Endothelial cell of umbilical vein (primary cell): ENCODE measurements at regions not wholly inside any gene's neighbourhood (a gene's known extent, or its start where the extent isn't known, plus 50 kb on each side); places are given as distances from the start of the nearest gene placed in this dataset.

Experiments used
- BruUV-seq: library from RNA; stranded (reverse); fragments of 400-500 nt; replicated peaks from 2 replicates; lab custom pipeline; 2021; lab: Mats Ljungman, UMichigan
- CTCF ChIA-PET: fragments of 300-600, 350-600 bp; sonication (Branson Sonifier 250); formaldehyde crosslinking; loops from one replicate; lab custom pipeline; 2021; ENCODE audit warnings: antibody characterized with exemption, inconsistent platforms; lab: Charles Lee
- POLR2A ChIA-PET: fragments of 300-600, 350-600 bp; sonication (Branson Sonifier 250); formaldehyde crosslinking; loops from one replicate; lab custom pipeline; 2021; ENCODE audit warnings: antibody characterized with exemption, inconsistent platforms; lab: Charles Lee
- DNase-seq: peaks from one replicate; pipeline ENCODE4 v3.0.0-alpha.2; 2011; ENCODE audit warnings: low read depth, low spot score
- FAIRE-seq: peaks from 2 replicates; lab custom pipeline; 2011; peaks lifted over from hg19 to GRCh38; lab: Jason Lieb, UNC
- H2AFZ ChIP-seq: 2 replicates; pipeline ENCODE4 v1.6.0; 2012; ENCODE audit warnings: low read depth, low read length, control low read depth, inconsistent platforms
- H3K27ac ChIP-seq: 2 replicates; pipeline ENCODE4 v1.5.1; 2011; ENCODE audit warnings: low read depth, mild to moderate bottlenecking, control low read depth, low read length, moderate library complexity; ENCODE audit not compliant: insufficient read depth
- H3K27me3 ChIP-seq, 2 experiments: 2 replicates each; pipeline versions ENCODE4 v1.6.0 to v1.6.1; 2011; ENCODE audit warnings: low read length in 2 of 2, mixed read lengths in 1 of 2; ENCODE audit not compliant: control insufficient read depth in 2 of 2, insufficient read depth in 2 of 2
- H3K36me3 ChIP-seq, 2 experiments: 2 replicates in 1 of 2; 3 replicates in 1 of 2; pipeline ENCODE4 v1.5.1; 2011; ENCODE audit warnings: low read length in 2 of 2, mild to moderate bottlenecking in 1 of 2, moderate library complexity in 1 of 2; ENCODE audit not compliant: control insufficient read depth in 2 of 2, insufficient read depth in 2 of 2; ENCODE audit errors: extremely low read depth in 1 of 2
- H3K4me1 ChIP-seq: 3 replicates; pipeline ENCODE4 v1.5.1; 2011; ENCODE audit warnings: mild to moderate bottlenecking, low read length; ENCODE audit not compliant: control insufficient read depth, insufficient read depth; ENCODE audit errors: extremely low read depth
- H3K4me2 ChIP-seq: 2 replicates; pipeline ENCODE4 v1.6.1; 2011; ENCODE audit warnings: low read length, control low read depth, mixed read lengths; ENCODE audit not compliant: insufficient read depth
- H3K4me3 ChIP-seq, 3 experiments: fragments of 200-600 bp in 1 of 3; sonication (generic), shearing (Covaris generic) in 1 of 3; replicated peaks in 1 of 3; 2 replicates each; pipeline ENCODE4 v1.5.1; 2011 to 2016; ENCODE audit warnings: control low read depth in 3 of 3, low read length in 3 of 3, mild to moderate bottlenecking in 2 of 3, inconsistent platforms in 1 of 3, low read depth in 1 of 3, moderate library complexity in 1 of 3; ENCODE audit not compliant: insufficient read depth in 1 of 3
- H3K79me2 ChIP-seq: 2 replicates; pipeline ENCODE4 v1.6.0; 2012; ENCODE audit warnings: low read length, inconsistent platforms; ENCODE audit not compliant: control insufficient read depth, insufficient read depth
- H3K9ac ChIP-seq: replicated peaks from 2 replicates; pipeline ENCODE3; 2011; ENCODE audit warnings: low read length, control low read depth; ENCODE audit not compliant: insufficient read depth; ENCODE audit errors: extremely low read depth
- H3K9me1 ChIP-seq: replicated peaks from 3 replicates; pipeline ENCODE4 v1.6.0; 2011; ENCODE audit warnings: mild to moderate bottlenecking, low read length; ENCODE audit not compliant: control insufficient read depth, insufficient read depth; ENCODE audit errors: extremely low read depth
- H3K9me3 ChIP-seq: replicated peaks from 2 replicates; pipeline ENCODE4 v1.5.1; 2012; ENCODE audit warnings: low read length, inconsistent platforms; ENCODE audit not compliant: control insufficient read depth, insufficient read depth
- H4K20me1 ChIP-seq: replicated peaks from 2 replicates; pipeline ENCODE3; 2011; ENCODE audit warnings: mild to moderate bottlenecking, low read length; ENCODE audit not compliant: control insufficient read depth, insufficient read depth; ENCODE audit errors: extremely low read depth
- EZH2 ChIP-seq: IDR thresholded peaks from 2 replicates; pipeline ENCODE4 v1.6.1; 2012; ENCODE audit warnings: borderline replicate concordance, low read depth, mild to moderate bottlenecking, moderate library complexity, low read length, inconsistent platforms; ENCODE audit not compliant: severe bottlenecking
- FOS ChIP-seq: IDR thresholded peaks from 2 replicates; pipeline ENCODE4 v1.6.1; 2011; ENCODE audit warnings: mild to moderate bottlenecking, low read length, moderate library complexity, borderline replicate concordance; ENCODE audit not compliant: insufficient read depth
- GATA2 ChIP-seq: IDR thresholded peaks from 2 replicates; pipeline ENCODE4 v1.7.0; 2011; ENCODE audit warnings: low read depth, mild to moderate bottlenecking, moderate library complexity, mixed read lengths, low read length; ENCODE audit not compliant: insufficient read length, insufficient read depth
- JUN ChIP-seq: IDR thresholded peaks from 2 replicates; pipeline ENCODE4 v1.6.1; 2011; ENCODE audit warnings: borderline replicate concordance, low read depth; ENCODE audit not compliant: insufficient read length, insufficient read depth
- MAX ChIP-seq: IDR thresholded peaks from 2 replicates; pipeline ENCODE4 v1.6.1; 2011; ENCODE audit not compliant: insufficient read depth, insufficient read length
- MYC ChIP-seq: IDR thresholded peaks from one replicate; pipeline ENCODE4 v1.6.1; 2011; ENCODE audit warnings: mild to moderate bottlenecking, low read depth, low read length
- POLR2A ChIP-seq: IDR thresholded peaks from 2 replicates; pipeline ENCODE4 v1.6.1; 2012; ENCODE audit warnings: low read depth, mild to moderate bottlenecking, control low read depth, low read length
- POLR2AphosphoS5 ChIP-seq: IDR thresholded peaks from 2 replicates; pipeline ENCODE4 v1.6.1; 2012; ENCODE audit warnings: low read depth, mild to moderate bottlenecking, control low read depth, low read length, moderate library complexity; ENCODE audit not compliant: insufficient read depth
- dilution Hi-C: fragments of 300-500 bp; cut with MboI; formaldehyde crosslinking; loops from one replicate; pipeline ENCODE4 v1.15.0; 2019; ENCODE audit warnings: low sequenced_read_pairs; ENCODE audit not compliant: extremely low pct_ligation_motif_present
- intact Hi-C: fragments of 100-400 bp; cut with micrococcal nuclease; formaldehyde crosslinking; loops from one replicate; pipeline ENCODE4 v1.10.0; 2022
- TF ChIP-seq, protein P1 (sequence below), 2 donors: IDR thresholded peaks; 1 replicate in 1 of 2; 2 replicates in 1 of 2; pipeline ENCODE4 v1.5.1; 2011; ENCODE audit warnings: low read length in 2 of 2, mild to moderate bottlenecking in 2 of 2, moderate library complexity in 2 of 2, control low read depth in 1 of 2, inconsistent platforms in 1 of 2, low read depth in 1 of 2; ENCODE audit not compliant: insufficient read depth in 1 of 2; ENCODE audit errors: extremely low read depth in 1 of 2

DNA sequence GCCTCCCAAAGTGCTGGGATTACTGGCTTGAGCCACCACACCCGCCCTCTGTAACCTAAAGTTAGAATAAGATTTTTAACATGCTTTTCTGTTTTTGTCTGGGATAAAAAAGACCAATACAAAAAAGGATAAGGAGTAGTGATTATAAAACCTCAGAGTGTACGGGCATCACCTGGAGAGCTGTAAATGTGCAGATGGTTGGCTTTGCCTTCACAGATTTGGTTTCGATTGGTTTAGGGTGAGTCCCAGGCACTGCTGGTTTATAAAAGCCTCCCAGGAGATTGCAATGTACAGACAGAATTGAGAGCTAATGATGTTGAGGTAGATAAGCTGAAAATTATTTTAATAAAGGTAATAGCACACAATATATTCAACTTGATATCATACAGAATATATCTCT lies 289.7 kb upstream of the FSHR start:
- Histone ChIP-seq H3K4me1 (no peaks in the 10 kb centered on the region), H3K27ac (no peak overlapping the region), H2AFZ (no peak overlapping the region), H3K9me3 (no peaks in the 10 kb centered on the region), H3K79me2 (no peaks in the 10 kb centered on the region), H3K4me3 (no peak overlapping the region), H4K20me1 (no peaks in the 10 kb centered on the region), H3K36me3 (no peaks in the 10 kb centered on the region), H3K9me1 (no peaks in the 10 kb centered on the region), H3K27me3 (no peaks in the 10 kb centered on the region), H3K4me2 (no peak overlapping the region), H3K9ac (no peak overlapping the region)
- ChIA-PET CTCF (no interaction called here), POLR2A (no interaction called here)
- no TSS peak for BruUV-seq
- no peak for TF ChIP-seq POLR2AphosphoS5
- TF ChIP-seq POLR2A = no peak
- TF ChIP-seq GATA2 = no peak
- no peak for TF ChIP-seq MYC
- TF ChIP-seq, protein P1, sequence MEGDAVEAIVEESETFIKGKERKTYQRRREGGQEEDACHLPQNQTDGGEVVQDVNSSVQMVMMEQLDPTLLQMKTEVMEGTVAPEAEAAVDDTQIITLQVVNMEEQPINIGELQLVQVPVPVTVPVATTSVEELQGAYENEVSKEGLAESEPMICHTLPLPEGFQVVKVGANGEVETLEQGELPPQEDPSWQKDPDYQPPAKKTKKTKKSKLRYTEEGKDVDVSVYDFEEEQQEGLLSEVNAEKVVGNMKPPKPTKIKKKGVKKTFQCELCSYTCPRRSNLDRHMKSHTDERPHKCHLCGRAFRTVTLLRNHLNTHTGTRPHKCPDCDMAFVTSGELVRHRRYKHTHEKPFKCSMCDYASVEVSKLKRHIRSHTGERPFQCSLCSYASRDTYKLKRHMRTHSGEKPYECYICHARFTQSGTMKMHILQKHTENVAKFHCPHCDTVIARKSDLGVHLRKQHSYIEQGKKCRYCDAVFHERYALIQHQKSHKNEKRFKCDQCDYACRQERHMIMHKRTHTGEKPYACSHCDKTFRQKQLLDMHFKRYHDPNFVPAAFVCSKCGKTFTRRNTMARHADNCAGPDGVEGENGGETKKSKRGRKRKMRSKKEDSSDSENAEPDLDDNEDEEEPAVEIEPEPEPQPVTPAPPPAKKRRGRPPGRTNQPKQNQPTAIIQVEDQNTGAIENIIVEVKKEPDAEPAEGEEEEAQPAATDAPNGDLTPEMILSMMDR (IDR thresholded peaks at IDR 0.05; ENCODE audit: extremely low read depth in 1 of 2, insufficient read depth in 1 of 2, low read depth in 1 of 2, low read length in 2 of 2) = no peak
- no peak for TF ChIP-seq MAX
- TF ChIP-seq FOS = no peak
- no peak for TF ChIP-seq JUN
- TF ChIP-seq EZH2 = no peak
- intact Hi-C loops = no loop called here
- dilution Hi-C loops = no loop called here
- DNase-seq (no peak), FAIRE-seq (no peak)
